SK-N-SH treated with all-trans-retinoic acid at 6 μM for 48 hours (cell line): ENCODE measurements at regions not wholly inside any gene's neighbourhood (a gene's known extent, or its start where the extent isn't known, plus 50 kb on each side); places are given as distances from the start of the nearest gene placed in this dataset.
"Not testable (repeated sequence)": the region's sequence is repeated elsewhere in the genome, so short reads cannot be mapped to it uniquely, and the experiment has no call there.

ENCODE experiments used
- ATAC-seq: fragments of 200-7000 bp; cut with Tn5 transposase; 3 replicates; pipeline ENCODE4 v1.9.1; 2020; ENCODE audit warnings: mild to moderate bottlenecking, moderate library complexity
- ARNTL ChIP-seq: fragments of 450-650 bp; formaldehyde crosslinking; IDR thresholded peaks from 2 replicates; pipeline ENCODE4 v1.5.0; 2020; ENCODE audit warnings: low read depth, mild to moderate bottlenecking, moderate library complexity, borderline replicate concordance
- BACH2 ChIP-seq: fragments of 250-450 bp; sonication (Bioruptor Pico); IDR thresholded peaks from 2 replicates; pipeline ENCODE4 v1.9.0; 2021; ENCODE audit warnings: mild to moderate bottlenecking, borderline replicate concordance
- CREB5 ChIP-seq: fragments of 250-450 bp; sonication (Bioruptor Pico); IDR thresholded peaks from 2 replicates; pipeline ENCODE4 v1.5.1; 2020; ENCODE audit warnings: low read depth, mild to moderate bottlenecking, moderate library complexity
- CSDC2 ChIP-seq: fragments of 250-450 bp; sonication (Bioruptor Pico); IDR thresholded peaks from 2 replicates; pipeline ENCODE4 v1.5.0; 2020; ENCODE audit warnings: mild to moderate bottlenecking, moderate library complexity
- CSRNP3 ChIP-seq: fragments of 250-450 bp; sonication (Bioruptor Pico); IDR thresholded peaks from 2 replicates; pipeline ENCODE4 v1.5.1; 2021; ENCODE audit warnings: mild to moderate bottlenecking, moderate library complexity
- ESRRG ChIP-seq: fragments of 250-450 bp; sonication (Bioruptor Pico); IDR thresholded peaks from 2 replicates; pipeline ENCODE4 v1.6.1; 2021; ENCODE audit warnings: mild to moderate bottlenecking
- GLIS3 ChIP-seq: fragments of 250-450 bp; sonication (Bioruptor Pico); IDR thresholded peaks from 2 replicates; pipeline ENCODE4 v1.5.0; 2020; ENCODE audit warnings: mild to moderate bottlenecking, moderate library complexity
- ISL1 ChIP-seq: fragments of 250-450 bp; sonication (Bioruptor Pico); IDR thresholded peaks from 2 replicates; pipeline ENCODE4 v2.1.2; 2022; ENCODE audit warnings: mild to moderate bottlenecking, moderate library complexity
- OSR1 ChIP-seq: fragments of 250-450 bp; sonication (Bioruptor Pico); IDR thresholded peaks from 2 replicates; pipeline ENCODE4 v1.8.0; 2022; ENCODE audit warnings: moderate library complexity, mild to moderate bottlenecking, inconsistent platforms
- POU6F1 ChIP-seq: fragments of 250-450 bp; sonication (Bioruptor Pico); IDR thresholded peaks from 2 replicates; pipeline ENCODE4 v1.8.0; 2021; ENCODE audit warnings: low read depth, mild to moderate bottlenecking, moderate library complexity, borderline replicate concordance
- PPARA ChIP-seq: fragments of 250-450 bp; sonication (Bioruptor Pico); IDR thresholded peaks from 2 replicates; pipeline ENCODE4 v1.5.0; 2020; ENCODE audit warnings: mild to moderate bottlenecking, borderline replicate concordance
- RARB ChIP-seq: fragments of 250-450 bp; sonication (Bioruptor Pico); IDR thresholded peaks from 2 replicates; pipeline ENCODE4 v1.8.0; 2021; ENCODE audit warnings: mild to moderate bottlenecking, moderate library complexity
- TCF4 ChIP-seq: fragments of 250-450 bp; sonication (Bioruptor Pico); IDR thresholded peaks from 2 replicates; pipeline ENCODE4 v1.8.0; 2021; ENCODE audit warnings: mild to moderate bottlenecking, moderate library complexity, borderline replicate concordance
- TOX ChIP-seq: fragments of 250-450 bp; sonication (Bioruptor Pico); IDR thresholded peaks from 2 replicates; pipeline ENCODE4 v1.8.0; 2021; ENCODE audit warnings: mild to moderate bottlenecking, moderate library complexity, borderline replicate concordance
- TSHZ2 ChIP-seq: fragments of 250-450 bp; sonication (Bioruptor Pico); IDR thresholded peaks from 2 replicates; pipeline ENCODE4 v1.5.0; 2020; ENCODE audit warnings: mild to moderate bottlenecking, moderate library complexity
- ZC3H10 ChIP-seq: fragments of 250-450 bp; sonication (Bioruptor Pico); IDR thresholded peaks from 2 replicates; pipeline ENCODE4 v1.5.1; 2021; ENCODE audit warnings: mild to moderate bottlenecking, moderate library complexity
- ZFP3 ChIP-seq: fragments of 250-450 bp; sonication (Bioruptor Pico); IDR thresholded peaks from 2 replicates; pipeline ENCODE4 v1.5.0; 2020; ENCODE audit warnings: mild to moderate bottlenecking, moderate library complexity
- ZNF565 ChIP-seq: fragments of 450-650 bp; formaldehyde crosslinking; conservative IDR thresholded peaks from 2 replicates; pipeline ENCODE4 v1.5.0; 2020; ENCODE audit warnings: low read depth, mild to moderate bottlenecking, moderate library complexity
- ZNF70 ChIP-seq: fragments of 450-650 bp; formaldehyde crosslinking; IDR thresholded peaks from 2 replicates; pipeline ENCODE4 v1.5.0; 2020; ENCODE audit warnings: mild to moderate bottlenecking, moderate library complexity
- ZNF8 ChIP-seq: fragments of 450-650 bp; formaldehyde crosslinking; IDR thresholded peaks from 2 replicates; pipeline ENCODE4 v1.5.0; 2020; ENCODE audit warnings: mild to moderate bottlenecking, moderate library complexity
- TF ChIP-seq, protein P1 (sequence below): fragments of 250-450 bp; sonication (Bioruptor Pico); IDR thresholded peaks from 2 replicates; pipeline ENCODE4 v1.8.0; 2020; ENCODE audit warnings: mild to moderate bottlenecking, moderate library complexity, borderline replicate concordance

- no peak for ATAC-seq
- no peak for TF ChIP-seq OSR1 (CRISPR knock-in tag)
- TF ChIP-seq ISL1 (CRISPR knock-in tag): no peak
- TF ChIP-seq TSHZ2 (CRISPR knock-in tag): no peak
- no peak for TF ChIP-seq CSRNP3 (CRISPR knock-in tag)
- TF ChIP-seq ESRRG (CRISPR knock-in tag): no peak
- no peak for TF ChIP-seq ZNF70 (CRISPR knock-in tag)
- no peak for TF ChIP-seq ARNTL
- TF ChIP-seq CSDC2 (CRISPR knock-in tag): no peak
- TF ChIP-seq TCF4 (CRISPR knock-in tag): no peak
- no peak for TF ChIP-seq BACH2 (CRISPR knock-in tag)
- no peak for TF ChIP-seq ZC3H10
- TF ChIP-seq GLIS3 (CRISPR knock-in tag): no peak
- TF ChIP-seq CREB5: no peak
- TF ChIP-seq ZFP3 (CRISPR knock-in tag): no peak
- no peak for TF ChIP-seq TOX (CRISPR knock-in tag)
- no peak for TF ChIP-seq RARB (CRISPR knock-in tag)
- no peak for TF ChIP-seq ZNF565
- no peak for TF ChIP-seq PPARA (CRISPR knock-in tag)
- no peak for TF ChIP-seq POU6F1
- TF ChIP-seq ZNF8 (CRISPR knock-in tag): no peak
- TF ChIP-seq, all 23 proteins: peak for 0
Observed at GRCh38 chr6:160812097-160812496, 110.1 kb downstream of the PLG start.

DNA sequence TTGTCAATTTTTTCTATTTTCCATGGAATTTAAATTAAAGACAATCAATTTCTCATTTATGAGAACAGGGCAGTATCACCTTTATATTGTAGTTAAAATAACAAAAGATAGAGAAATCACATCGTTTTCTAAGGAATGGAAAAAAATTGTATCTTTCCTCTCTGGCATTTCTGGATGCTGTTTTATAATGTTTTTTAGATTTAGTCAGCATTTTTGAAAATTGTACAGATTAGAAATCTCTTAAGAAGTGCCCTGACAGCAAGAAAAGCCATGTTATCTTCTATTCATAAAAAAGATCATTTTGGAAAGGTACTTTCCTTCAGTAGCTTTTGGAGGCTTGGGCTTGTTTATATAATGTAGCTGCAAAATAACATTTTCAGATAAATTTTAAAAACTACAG, 116.9 kb downstream of the PLG start:
- no peak for ATAC-seq
- TF ChIP-seq CREB5 (no peak), ZNF565 (no peak), TSHZ2 (CRISPR knock-in tag) (no peak), GLIS3 (CRISPR knock-in tag) (no peak), TCF4 (CRISPR knock-in tag) (no peak), ZNF70 (CRISPR knock-in tag) (no peak), ZNF8 (CRISPR knock-in tag) (no peak), ARNTL (no peak), RARB (CRISPR knock-in tag) (no peak), POU6F1 (no peak)
- TF ChIP-seq, protein P1, sequence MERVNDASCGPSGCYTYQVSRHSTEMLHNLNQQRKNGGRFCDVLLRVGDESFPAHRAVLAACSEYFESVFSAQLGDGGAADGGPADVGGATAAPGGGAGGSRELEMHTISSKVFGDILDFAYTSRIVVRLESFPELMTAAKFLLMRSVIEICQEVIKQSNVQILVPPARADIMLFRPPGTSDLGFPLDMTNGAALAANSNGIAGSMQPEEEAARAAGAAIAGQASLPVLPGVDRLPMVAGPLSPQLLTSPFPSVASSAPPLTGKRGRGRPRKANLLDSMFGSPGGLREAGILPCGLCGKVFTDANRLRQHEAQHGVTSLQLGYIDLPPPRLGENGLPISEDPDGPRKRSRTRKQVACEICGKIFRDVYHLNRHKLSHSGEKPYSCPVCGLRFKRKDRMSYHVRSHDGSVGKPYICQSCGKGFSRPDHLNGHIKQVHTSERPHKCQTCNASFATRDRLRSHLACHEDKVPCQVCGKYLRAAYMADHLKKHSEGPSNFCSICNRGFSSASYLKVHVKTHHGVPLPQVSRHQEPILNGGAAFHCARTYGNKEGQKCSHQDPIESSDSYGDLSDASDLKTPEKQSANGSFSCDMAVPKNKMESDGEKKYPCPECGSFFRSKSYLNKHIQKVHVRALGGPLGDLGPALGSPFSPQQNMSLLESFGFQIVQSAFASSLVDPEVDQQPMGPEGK: no peak
- TF ChIP-seq, all 23 proteins: peak for 0

DNA sequence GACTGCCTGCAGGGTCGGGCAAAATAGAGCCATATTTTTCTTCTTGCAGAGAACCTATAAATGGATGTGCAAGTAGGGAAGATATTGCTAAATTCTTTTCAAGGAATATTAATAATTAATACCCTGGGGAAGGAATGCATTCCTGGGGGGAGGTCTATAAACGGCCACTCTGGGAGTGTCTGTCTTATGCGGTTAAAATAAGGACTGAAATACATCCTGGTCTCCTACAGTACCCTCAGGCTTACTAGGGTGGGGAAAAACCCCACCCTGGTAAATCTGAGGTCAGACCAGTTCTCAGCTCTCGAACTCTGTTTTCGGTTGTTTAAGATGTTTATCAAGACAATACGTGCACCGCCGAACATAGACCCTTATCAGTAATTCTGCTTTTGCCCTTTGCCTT, 118.6 kb downstream of the PLG start:
- not testable (repeated sequence) for ATAC-seq
